ENCODE measurements at regions not wholly inside any gene's neighbourhood (a gene's known extent, or its start where the extent isn't known, plus 50 kb on each side); places are given as distances from the start of the nearest gene placed in this dataset.
A peak's percentile ranks its signal among the peaks of the same experiment; 100 is the strongest.

DNA sequence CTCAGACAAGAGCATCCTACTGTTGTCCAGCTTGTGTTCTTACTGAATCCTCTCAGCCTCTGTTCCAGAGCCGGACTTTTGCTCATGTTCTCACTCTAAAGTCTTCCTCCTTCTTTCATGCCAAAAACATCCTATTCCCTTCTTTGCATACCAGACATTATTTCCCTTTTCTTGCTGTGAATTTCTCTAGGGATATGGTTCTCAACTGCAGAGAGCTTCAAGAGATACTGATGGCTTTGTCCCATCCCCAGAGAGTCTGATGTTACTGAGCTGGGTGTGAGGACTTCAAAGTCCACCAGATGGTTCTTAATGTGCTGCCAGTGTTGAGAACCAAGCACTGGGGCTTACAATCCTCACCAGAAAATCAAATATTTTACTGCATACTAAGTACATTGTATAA, 98.6 kb upstream of the FER start:
- no peak for ATAC-seq

DNA sequence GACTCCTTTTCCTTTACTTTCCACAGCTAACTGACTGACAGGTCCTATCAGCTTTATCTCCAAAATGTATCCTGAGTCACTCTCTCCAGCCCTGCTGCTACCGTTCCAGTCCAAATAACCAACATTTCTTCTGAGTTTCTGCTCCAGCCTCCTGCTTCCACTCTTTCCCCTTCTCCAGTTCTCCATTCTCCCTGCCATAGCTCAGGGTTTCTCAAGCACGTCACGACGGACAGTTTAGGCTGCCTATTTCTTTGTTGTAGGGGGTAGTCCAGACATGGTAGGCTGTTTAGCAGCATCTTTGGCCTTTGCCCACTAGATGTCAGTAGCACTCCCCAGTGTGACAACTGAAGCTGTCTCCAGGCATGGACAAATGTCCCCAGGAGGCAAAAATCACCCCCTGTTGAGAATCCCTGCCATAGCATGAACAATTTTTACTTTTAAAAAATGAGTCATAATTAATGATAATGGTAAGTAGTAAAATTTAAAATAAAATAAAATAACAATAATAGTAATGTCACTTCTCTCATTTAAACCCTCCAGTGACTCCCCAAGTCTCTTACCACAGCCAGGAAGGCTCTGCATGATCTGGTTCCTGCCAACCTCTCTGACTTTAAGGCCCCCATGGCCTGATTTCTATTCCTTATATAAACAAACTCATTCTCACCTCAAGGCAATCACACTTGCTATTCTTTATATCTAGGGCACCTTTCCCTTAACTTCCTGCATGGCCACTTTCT, 105.4 kb upstream of the FER start:
- peak; percentile 84 for ATAC-seq

DNA sequence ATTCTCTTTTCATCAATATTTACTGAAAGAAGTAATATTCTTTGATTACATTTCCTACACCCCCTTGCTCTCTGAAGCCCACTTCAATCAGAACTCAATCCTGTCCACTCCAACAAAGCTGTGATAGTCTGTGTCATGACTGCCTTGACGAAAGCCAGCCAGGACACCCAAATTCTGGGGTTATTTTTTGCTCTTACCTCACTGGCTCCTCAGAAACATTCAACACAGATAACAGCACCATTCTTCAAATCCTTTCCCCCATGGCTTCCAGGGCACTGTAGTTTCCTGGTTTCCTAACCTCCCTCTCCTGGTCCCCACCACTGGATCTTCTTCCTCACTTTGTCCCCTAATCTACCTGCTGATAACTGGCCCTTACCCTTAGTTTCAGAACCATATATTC, 106.1 kb upstream of the FER start:
- ATAC-seq = no peak

DNA sequence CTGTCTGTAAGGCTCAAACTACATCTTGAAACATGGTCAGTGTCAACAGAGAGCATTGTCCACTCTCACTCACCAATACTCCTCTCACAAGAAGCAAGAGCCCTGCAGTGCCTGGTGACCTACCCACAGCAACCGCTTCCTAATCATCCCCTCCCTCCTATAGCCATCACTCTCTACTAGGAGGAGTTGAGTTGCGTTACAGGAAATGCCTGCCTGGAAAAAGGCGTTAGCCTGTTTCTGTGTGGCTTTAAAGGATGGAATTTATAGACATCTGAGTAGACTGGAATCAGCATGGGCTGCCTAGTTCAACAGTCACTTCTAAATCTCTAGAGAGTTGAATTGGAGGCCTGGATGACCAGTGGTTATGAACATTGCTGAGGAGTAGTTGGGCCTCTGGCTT, 108.3 kb upstream of the FER start:
- no peak for ATAC-seq

DNA sequence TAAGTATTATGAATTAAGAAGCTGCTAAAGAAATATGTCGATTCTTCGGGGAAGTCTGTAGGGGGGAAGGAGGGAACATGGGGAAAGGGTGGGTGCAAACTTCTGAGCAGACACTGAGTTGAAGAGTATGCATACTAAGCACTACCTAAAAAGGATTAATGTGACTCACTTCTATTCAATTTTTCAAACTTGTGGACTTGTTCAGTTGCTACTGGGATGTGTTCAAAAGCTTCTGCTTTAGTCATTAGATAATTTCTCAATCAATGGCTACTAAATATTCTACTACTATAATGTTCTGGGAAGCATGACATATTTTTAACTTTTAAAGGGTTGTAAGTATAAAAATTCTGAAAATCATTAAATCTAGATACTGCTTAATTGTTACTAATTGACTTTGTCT, 109.7 kb upstream of the FER start:
- peak; percentile 41 for ATAC-seq

DNA sequence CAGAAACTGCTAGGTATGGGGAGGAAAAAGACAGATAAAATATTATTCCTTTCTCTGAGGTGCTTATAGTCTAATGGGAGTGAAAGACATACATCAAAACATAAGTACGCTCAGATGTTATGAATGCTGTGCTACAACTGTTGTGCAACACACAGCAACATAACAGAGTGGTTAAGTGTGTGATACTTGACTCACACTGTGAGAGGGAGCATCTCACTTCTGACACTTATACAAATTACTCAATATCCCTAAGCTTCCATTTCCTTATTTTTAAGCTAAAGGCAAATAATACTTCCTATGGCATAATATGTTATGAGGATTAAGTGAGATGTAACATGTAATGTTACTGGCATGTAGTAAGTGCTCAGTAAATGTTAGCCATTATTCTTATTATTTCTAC, 110.6 kb upstream of the FER start:
- ATAC-seq = peak; percentile 100

DNA sequence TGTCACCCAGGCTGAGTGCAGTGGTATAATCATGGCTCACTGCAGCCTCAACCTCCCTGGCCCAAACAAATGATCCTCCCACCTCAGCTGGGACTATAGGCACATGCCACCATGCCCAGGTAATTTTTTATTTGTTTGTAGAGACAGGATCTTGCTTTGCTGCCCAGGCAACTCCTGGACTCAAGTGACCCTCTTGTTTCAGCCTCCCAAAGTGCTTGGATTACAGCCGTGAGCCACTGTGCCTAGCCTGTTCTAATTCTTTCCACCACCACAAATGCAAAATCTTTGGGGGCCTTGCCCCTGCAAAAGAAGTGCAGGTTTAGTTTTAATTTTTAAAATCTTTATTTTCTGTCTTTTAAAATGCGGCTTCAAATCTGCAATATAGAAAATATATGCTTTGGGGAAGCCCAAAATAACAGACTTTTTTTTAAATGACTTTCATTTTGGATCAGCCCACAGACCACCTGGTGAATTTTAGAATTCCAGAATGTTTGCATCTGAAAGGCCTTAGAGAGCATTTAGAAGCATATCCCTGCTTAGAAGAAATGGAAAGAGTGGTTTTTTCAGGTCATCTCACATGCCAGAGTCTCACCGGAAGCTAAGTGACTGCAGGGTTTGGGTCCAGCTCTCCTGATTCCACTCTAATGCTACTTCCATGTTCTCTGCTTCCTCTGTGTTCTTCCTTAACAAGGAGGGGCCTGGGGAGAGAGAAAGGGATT, 111.4 kb upstream of the FER start:
- no peak for ATAC-seq

DNA sequence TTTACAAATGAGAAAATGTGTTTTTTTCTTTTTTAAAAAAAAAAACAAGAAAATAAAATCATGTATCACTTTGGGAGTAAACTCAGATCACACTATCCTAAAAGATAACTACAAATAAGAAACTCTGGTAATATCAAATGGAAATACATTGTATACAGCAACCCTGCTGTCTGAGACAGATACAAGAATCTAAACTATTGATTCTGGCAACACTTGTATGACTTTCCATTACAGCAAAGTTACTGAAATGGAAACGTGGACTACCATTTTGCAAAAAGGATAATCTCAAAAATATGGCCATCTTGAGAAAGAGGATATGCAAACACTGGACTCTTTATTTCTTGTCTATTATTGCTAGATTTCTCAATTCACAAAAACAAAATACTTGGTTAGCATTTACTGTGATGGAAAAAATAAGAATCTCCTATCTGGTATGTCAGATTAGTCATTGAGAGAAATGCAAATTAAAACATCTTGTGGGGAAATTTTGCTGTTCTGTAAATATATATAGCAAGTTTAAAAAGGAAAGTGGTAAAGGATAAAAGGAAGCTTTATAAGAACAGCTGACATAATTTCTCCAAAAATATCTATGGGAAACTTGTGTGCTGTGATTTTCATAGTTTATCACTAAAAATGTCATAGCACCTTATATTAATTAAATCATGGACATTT, 112.9 kb upstream of the FER start:
- ATAC-seq = no peak

DNA sequence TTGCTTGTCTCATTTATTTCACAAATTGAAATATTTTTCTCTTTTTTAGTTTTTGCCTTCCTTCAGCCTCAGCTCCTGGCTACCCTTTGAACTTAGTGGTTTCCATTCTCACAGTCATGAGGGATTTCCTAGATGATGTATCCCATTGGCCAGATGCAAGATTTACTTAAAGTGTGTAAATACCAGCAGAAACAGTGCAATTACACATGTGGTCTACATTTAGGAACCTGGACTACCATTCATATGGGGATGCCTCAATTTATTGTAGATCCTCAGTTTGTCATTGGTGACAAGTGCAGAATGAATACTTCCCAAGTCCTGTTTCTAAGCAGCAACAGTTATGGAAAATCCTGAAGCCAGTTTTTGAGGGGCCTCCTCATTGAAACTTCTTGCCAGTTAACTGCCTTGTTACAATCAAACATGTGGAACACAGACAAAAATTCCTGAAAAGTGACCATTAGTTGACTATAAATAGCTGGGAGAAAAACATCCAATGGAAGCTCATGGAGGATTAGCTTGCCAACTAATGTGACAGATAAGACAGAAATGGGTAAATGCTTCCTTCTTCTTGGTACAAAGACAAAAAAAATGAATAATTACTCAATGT, 113.6 kb upstream of the FER start:
- ATAC-seq = no peak

DNA sequence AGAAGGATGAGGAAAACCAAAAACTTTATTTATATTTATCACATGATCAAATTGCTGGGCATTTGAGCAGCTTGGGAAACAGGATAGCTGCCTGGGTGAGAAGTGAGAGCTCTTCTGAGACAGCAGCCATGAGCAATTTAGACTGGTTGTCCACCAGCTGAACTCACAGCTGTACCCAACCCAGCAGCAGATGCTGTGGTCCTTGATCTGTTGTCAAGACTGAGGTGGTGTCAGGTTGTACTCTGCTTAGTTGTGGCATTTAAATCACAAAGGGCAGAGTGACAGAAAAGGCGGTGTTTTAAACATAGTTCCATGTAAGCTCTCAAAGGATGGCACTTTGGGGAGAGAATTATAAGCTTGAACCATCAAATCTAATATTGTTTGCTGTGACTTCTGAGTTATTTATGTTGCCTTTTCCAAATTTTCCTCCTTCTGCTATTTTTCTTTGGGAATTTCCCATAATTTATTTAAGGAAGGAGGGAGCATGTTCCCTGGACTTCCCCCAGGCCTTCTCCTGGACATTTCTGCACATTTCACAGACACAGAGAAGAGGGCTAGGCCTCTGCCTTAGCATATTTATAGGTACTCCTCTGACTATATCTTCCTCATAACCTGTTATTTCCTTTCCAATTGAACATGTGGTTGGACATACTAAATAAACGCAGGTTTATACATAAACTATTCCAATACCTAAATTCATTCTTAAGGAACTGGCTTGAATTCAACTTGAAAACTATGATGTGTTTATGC, 117.7 kb upstream of the FER start:
- ATAC-seq = no peak

DNA sequence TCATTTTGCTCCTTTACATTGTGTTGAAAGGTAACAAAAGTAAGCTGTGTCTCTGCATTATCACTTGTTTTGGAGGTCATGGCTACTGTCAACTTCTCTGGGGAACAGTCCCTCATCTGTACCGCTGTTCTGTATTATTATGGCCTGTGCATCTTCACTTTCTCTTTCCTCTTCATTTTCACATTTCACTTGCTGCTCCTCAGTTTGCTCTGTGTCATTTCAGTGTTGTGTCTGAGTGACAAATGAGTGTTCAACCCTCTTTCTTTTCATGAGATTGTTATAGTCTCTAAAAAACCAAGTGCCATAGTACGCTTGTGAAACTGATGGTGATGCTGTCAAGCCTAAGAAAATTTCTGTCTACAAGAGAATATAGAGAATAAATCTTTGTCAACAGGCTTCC, 122.0 kb upstream of the FER start:
- ATAC-seq = no peak

DNA sequence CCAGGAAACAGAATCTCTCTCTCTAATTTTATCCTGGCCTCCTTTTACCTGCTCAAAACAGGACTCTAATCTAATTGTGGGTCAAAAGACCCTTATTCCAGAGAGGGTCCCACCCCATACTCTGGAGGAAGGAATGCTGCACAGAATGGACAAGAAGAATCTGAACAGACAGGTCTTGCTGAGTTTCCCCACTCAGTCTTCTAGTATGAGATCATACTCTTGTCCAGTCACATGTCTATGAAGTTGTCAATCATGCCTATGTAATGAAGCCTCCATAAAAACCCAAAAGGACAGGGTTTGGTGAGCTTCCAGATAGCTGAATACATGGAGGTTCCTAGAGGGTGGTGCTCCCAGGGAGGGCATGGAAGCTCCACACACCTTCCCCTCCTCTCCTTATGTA, 123.9 kb upstream of the FER start:
- ATAC-seq = no peak

DNA sequence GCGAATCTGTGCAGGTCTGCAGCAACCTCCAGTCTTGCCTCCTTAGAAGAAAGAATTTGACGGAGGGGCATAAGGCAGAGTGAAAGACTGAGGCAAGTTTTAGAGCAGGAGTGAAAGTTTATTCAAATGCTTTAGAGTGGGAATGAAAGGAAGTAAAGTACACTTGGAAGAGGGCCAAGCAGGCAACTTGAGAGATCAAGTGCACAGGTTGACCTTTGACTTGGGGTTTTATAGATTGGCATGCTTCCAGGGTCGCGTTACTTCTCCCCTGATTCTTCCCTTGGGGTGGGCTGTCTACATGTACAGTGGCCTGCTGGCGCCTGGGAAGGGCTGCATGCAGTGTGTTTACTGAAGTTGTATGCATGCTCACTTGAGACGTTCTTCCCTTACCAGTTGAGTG, 127.2 kb upstream of the FER start:
- no peak for ATAC-seq

DNA sequence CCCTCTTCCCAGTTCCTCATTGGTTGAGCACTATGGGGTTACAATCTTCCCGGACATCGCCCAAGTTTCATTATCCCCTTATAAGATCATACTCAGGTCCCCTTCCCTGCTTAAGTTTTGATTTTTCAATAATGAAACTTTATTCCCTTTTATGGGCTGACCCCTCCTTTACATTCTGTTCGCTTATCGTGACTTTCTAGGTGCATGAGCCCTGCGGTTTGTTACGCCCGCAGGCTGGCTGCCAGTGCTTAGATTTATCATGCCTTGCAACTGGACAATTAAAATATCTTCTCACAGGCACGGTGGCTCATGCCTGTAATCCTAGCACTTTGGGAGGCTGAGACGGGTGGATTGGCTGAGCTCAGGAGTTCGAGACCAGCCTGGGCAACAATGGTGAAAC, 127.9 kb upstream of the FER start:
- no peak for ATAC-seq

DNA sequence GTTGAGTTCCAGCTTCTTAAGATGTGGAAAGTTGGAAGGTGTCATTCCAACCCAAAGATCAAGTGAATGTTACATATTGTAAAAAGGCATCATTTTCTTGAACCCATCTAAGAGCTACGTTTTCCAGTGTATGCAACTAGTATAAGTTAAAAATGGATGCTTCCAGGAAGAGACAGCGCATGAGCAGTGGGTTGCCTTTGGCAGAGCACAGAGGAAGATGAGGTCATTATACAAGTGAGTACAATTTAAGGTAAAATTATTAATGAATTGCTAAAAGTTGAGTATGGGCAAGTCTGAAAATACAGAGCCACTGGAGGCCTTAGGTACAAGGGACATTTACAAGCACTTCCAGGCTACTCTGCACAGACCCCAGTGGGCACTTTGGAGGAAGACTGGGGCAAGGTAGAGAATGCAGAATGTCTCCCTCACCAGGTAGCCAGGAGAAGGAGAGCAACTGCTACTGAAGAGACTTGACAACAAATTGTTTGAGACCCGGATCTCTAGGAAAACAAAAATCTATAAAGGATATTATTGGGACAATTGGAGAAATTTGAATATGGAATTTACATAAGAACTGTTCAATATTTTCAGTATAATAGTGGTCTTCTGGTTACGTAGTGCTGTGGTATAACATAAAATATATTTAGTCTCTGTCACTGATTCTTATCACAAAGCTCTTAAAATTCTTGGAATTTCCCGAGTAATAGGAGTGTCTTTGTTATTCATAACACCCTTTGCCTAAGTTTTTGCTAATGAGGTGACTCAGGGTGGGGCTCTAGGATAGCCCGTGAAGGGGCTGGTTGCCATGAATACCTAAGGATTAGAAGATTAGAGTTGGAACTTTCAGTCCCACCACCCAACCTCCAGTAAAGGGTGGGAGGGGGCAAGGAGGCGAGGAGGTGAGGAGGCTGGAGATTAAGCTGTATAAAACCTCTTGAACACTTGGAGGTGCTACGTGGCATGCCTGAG, 129.9 kb upstream of the FER start:
- ATAC-seq = no peak

DNA sequence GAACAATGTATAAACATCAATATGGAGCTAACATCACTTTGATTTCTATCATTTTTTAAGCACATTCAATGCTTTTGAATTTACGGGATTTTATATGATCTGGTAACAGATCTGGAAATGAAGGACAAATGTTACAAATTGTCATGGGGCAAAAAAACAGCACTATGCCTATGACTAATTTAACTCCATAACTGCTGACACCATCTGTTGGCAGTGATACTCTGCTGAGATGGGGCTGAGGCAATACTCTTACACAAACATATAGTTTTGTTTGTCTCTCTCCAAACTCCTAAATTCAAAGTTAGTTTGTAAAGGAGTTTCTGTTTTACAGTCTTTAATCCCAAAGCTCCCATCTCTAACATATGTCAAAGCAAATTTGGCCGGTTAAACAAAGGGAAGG, 132.5 kb upstream of the FER start:
- no peak for ATAC-seq

DNA sequence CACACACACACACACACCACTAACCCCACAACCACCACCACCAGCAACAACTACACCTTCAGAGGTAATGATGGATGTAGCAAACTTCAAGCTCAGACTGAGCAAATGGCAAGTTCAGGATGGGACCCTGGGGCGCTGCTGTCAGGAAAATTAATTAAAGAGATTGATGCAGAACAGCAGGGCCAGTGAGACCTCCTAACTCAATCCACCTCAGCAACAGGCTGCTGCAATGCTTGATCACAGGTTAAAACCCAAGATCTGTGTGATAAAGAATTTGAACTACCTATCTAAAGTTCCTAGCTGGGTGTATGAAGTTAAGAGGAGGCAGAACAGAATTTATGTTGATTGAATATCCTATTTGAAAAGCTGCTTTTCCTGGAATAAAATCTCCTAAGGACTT, 140.3 kb upstream of the FER start:
- no peak for ATAC-seq

DNA sequence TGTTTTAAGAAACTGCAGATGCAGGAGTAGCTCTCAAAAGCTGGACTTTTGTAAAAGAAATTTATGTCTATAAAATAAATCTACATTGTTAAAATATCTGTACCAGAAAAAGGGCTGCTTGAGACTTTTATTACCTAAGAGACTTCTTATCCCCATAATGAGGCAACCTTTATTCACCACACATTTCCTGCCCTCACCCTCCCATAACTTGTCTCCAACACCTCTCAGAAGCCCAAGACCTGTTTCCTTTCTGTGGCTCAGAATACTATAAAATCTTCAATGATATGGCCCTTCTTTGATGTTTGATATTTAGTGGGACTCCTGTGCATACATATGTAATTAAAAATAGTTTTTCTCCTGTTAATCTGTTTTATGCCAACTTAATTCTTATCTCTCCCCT, 141.5 kb upstream of the FER start:
- no peak for ATAC-seq

DNA sequence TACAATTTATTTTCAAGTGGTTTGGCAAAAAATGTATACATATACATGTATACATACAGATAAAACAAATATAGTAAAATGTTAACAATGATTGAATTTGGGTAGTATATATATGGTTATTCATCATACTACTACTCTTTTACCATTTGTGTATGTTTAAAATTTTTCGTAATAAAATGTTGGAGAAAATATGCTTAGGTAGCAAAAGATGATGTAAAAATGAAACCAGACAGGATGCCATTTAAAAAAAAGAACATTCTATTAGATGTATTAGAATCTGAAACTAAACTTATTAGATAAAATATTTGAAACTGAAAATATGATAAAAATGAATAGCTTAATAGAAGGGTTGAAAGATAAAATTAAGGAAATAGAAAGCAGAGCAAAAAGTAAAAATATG, 144.9 kb upstream of the FER start:
- ATAC-seq = no peak

DNA sequence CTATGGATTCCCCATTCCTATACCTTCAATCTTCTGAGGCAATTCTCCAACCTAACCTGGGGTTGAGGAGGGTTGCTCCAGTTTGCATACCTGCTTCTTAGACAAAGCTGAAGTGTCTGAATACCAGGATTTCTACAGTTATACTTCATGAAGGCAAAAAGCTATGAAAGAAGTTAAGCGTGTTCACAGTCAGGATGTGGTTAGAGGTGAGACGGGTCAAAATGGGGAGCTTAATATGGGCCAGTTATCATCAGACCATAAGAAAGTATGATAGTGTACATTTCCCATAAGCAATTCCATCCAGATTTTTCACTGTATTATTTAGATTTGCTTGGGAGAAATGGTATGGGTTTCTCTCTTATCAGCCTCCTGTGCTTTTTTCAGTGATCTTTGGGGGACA, 156.9 kb upstream of the FER start:
- ATAC-seq = no peak

DNA sequence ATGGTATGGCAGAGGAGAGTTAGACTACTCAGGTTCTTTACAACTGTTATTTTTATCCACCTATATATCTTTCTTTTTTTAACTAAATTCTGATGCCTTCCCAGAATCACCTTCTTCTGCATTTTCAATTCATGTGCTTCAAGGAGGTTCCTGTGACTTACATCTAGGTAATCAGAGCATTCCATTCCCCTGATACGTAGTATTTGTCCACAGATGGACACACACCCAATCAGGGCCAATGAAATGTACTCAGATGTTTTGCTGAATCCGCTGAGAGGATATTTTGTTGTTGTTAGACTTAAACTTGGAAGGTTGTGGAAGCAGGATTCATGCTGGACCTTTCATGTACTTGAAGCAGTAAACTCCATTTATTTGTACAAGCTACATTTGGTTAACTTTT, 159.4 kb upstream of the FER start:
- no peak for ATAC-seq

DNA sequence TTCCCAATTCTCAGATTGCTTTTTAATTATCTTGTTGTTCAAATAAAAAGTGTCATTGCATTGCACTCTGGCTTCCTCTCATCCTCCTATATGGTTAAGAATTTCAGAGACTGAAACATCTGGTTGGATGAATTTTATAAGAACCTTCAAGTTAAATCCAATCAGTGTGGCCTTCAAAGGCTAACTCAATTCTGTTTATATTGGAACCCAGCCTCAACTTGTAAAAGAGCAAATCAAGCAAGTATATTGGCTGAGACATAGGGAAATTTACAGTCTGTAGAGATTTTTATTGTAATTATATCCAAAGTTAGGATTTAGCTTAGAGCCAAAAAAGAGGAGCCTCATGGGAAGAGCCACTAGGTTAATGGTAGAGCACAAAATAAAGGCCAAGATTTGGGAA, 159.9 kb upstream of the FER start:
- no peak for ATAC-seq
